ENCODE measurements at regions not wholly inside any gene's neighbourhood (a gene's known extent, or its start where the extent isn't known, plus 50 kb on each side); places are given as distances from the start of the nearest gene placed in this dataset.

GRCh38 chr2:195117011-195117410 lies 540.0 kb upstream of the SLC39A10 start (continued):
- TF ChIP-seq, protein P1, sequence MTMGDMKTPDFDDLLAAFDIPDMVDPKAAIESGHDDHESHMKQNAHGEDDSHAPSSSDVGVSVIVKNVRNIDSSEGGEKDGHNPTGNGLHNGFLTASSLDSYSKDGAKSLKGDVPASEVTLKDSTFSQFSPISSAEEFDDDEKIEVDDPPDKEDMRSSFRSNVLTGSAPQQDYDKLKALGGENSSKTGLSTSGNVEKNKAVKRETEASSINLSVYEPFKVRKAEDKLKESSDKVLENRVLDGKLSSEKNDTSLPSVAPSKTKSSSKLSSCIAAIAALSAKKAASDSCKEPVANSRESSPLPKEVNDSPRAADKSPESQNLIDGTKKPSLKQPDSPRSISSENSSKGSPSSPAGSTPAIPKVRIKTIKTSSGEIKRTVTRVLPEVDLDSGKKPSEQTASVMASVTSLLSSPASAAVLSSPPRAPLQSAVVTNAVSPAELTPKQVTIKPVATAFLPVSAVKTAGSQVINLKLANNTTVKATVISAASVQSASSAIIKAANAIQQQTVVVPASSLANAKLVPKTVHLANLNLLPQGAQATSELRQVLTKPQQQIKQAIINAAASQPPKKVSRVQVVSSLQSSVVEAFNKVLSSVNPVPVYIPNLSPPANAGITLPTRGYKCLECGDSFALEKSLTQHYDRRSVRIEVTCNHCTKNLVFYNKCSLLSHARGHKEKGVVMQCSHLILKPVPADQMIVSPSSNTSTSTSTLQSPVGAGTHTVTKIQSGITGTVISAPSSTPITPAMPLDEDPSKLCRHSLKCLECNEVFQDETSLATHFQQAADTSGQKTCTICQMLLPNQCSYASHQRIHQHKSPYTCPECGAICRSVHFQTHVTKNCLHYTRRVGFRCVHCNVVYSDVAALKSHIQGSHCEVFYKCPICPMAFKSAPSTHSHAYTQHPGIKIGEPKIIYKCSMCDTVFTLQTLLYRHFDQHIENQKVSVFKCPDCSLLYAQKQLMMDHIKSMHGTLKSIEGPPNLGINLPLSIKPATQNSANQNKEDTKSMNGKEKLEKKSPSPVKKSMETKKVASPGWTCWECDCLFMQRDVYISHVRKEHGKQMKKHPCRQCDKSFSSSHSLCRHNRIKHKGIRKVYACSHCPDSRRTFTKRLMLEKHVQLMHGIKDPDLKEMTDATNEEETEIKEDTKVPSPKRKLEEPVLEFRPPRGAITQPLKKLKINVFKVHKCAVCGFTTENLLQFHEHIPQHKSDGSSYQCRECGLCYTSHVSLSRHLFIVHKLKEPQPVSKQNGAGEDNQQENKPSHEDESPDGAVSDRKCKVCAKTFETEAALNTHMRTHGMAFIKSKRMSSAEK (CRISPR knock-in tag; IDR thresholded peaks at IDR 0.05; ENCODE audit: borderline replicate concordance) = no peak
- no peak for TF ChIP-seq ERG (CRISPR knock-in tag; IDR thresholded peaks at IDR 0.05)
- TF ChIP-seq HMGA2 (CRISPR knock-in tag; IDR thresholded peaks at IDR 0.05) = no peak

GRCh38 chr2:195115738-195116137 lies 541.3 kb upstream of the SLC39A10 start:
- TF ChIP-seq, protein P2, sequence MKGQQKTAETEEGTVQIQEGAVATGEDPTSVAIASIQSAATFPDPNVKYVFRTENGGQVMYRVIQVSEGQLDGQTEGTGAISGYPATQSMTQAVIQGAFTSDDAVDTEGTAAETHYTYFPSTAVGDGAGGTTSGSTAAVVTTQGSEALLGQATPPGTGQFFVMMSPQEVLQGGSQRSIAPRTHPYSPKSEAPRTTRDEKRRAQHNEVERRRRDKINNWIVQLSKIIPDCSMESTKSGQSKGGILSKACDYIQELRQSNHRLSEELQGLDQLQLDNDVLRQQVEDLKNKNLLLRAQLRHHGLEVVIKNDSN (CRISPR knock-in tag; IDR thresholded peaks at IDR 0.05) = no peak
- TF ChIP-seq NFE2L1 (CRISPR knock-in tag; IDR thresholded peaks at IDR 0.05) (no peak), ZNF121 (CRISPR knock-in tag; IDR thresholded peaks at IDR 0.05) (no peak), GTF2I (CRISPR knock-in tag; conservative IDR thresholded peaks at IDR 0.05) (no peak), MLX (CRISPR knock-in tag; IDR thresholded peaks at IDR 0.05) (no peak), ZNF317 (CRISPR knock-in tag; IDR thresholded peaks at IDR 0.05; ENCODE audit: borderline replicate concordance, low read depth) (no peak), ZNF512 (CRISPR knock-in tag; IDR thresholded peaks at IDR 0.05; ENCODE audit: borderline replicate concordance) (no peak)
- TF ChIP-seq, protein P3, sequence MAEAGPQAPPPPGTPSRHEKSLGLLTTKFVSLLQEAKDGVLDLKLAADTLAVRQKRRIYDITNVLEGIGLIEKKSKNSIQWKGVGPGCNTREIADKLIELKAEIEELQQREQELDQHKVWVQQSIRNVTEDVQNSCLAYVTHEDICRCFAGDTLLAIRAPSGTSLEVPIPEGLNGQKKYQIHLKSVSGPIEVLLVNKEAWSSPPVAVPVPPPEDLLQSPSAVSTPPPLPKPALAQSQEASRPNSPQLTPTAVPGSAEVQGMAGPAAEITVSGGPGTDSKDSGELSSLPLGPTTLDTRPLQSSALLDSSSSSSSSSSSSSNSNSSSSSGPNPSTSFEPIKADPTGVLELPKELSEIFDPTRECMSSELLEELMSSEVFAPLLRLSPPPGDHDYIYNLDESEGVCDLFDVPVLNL (CRISPR knock-in tag; IDR thresholded peaks at IDR 0.05; ENCODE audit: borderline replicate concordance, low read depth) = no peak
- TF ChIP-seq, protein P4, sequence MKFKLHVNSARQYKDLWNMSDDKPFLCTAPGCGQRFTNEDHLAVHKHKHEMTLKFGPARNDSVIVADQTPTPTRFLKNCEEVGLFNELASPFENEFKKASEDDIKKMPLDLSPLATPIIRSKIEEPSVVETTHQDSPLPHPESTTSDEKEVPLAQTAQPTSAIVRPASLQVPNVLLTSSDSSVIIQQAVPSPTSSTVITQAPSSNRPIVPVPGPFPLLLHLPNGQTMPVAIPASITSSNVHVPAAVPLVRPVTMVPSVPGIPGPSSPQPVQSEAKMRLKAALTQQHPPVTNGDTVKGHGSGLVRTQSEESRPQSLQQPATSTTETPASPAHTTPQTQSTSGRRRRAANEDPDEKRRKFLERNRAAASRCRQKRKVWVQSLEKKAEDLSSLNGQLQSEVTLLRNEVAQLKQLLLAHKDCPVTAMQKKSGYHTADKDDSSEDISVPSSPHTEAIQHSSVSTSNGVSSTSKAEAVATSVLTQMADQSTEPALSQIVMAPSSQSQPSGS (CRISPR knock-in tag; IDR thresholded peaks at IDR 0.05; ENCODE audit: borderline replicate concordance, low read depth) = no peak

More at GRCh38 chr2:195115738-195116137, 541.3 kb upstream of the SLC39A10 start:
- Mint-ChIP-seq H3K36me3 (peaks cover 32% of the 10 kb centered on the region), H3K9me3 (peaks cover 40% of the 10 kb centered on the region), H3K27ac (no peak overlapping the region), H3K4me3 (no peak overlapping the region), H3K4me1 (peaks cover 9% of the 10 kb centered on the region), H3K27me3 (ENCODE audit: low read depth) (no peaks in the 10 kb centered on the region)
- CTCF ChIA-PET = no interaction called here
- POLR2A ChIA-PET = no interaction called here
- ATAC-seq (no peak), DNase-seq (ENCODE audit: low spot score) (no peak)

Data from WTC11 (cell line).